CD14-positive monocyte (primary cell): ENCODE measurements at regions not wholly inside any gene's neighbourhood (a gene's known extent, or its start where the extent isn't known, plus 50 kb on each side); places are given as distances from the start of the nearest gene placed in this dataset.

Source experiments
- DNase-seq, 3 donors: peaks; one replicate each; pipeline ENCODE4 v3.0.0-alpha.2; 2011 to 2022
- H2AFZ ChIP-seq: 2 replicates; pipeline ENCODE4 v1.6.0; 2012; ENCODE audit warnings: mild to moderate bottlenecking, low read depth, low read length, inconsistent platforms; ENCODE audit not compliant: insufficient read depth, poor library complexity, severe bottlenecking
- H3K27ac ChIP-seq, 2 donors: 1 replicate in 1 of 2; 2 replicates in 1 of 2; pipeline ENCODE4 v1.5.1; 2012 to 2013; ENCODE audit warnings: low read length in 2 of 2, control low read depth in 1 of 2, inconsistent platforms in 1 of 2, low read depth in 1 of 2, mild to moderate bottlenecking in 1 of 2
- H3K27me3 ChIP-seq, 2 donors: one replicate each; pipeline versions ENCODE4 v1.6.0 to v1.6.1; 2011 to 2013; ENCODE audit warnings: low read length in 2 of 2; ENCODE audit not compliant: control insufficient read depth in 2 of 2, insufficient read depth in 2 of 2
- H3K36me3 ChIP-seq, 2 donors: replicated peaks in 1 of 2; 1 replicate in 1 of 2; 2 replicates in 1 of 2; pipeline versions ENCODE4 v1.5.1 to v1.6.1; 2012 to 2013; ENCODE audit warnings: low read length in 2 of 2, control low read depth in 1 of 2, inconsistent platforms in 1 of 2, mild to moderate bottlenecking in 1 of 2; ENCODE audit not compliant: insufficient read depth in 2 of 2, control insufficient read depth in 1 of 2
- H3K4me1 ChIP-seq, 2 donors: 1 replicate in 1 of 2; 2 replicates in 1 of 2; pipeline versions ENCODE4 v1.5.1 to v1.6.1; 2012 to 2013; ENCODE audit warnings: low read length in 2 of 2, control low read depth in 1 of 2, inconsistent platforms in 1 of 2, mild to moderate bottlenecking in 1 of 2, moderate library complexity in 1 of 2; ENCODE audit not compliant: insufficient read depth in 2 of 2, control insufficient read depth in 1 of 2
- H3K4me2 ChIP-seq: replicated peaks from 2 replicates; pipeline ENCODE3; 2012; ENCODE audit warnings: low read length, moderate library complexity, mild to moderate bottlenecking; ENCODE audit not compliant: poor library complexity, severe bottlenecking; ENCODE audit errors: extremely low read depth
- H3K4me3 ChIP-seq, 3 experiments: fragments of 200-600 bp in 1 of 3; sonication (generic) in 1 of 3; replicated peaks in 1 of 3; 1 replicate in 2 of 3; 2 replicates in 1 of 3; pipeline ENCODE4 v1.5.1; 2011 to 2013; ENCODE audit warnings: low read length in 3 of 3, mild to moderate bottlenecking in 3 of 3, control low read depth in 2 of 3, low read depth in 2 of 3, inconsistent platforms in 1 of 3, moderate library complexity in 1 of 3
- H3K79me2 ChIP-seq: 2 replicates; pipeline ENCODE4 v1.6.0; 2012; ENCODE audit warnings: mild to moderate bottlenecking, control low read depth, inconsistent platforms, low read length, moderate library complexity; ENCODE audit not compliant: insufficient read depth
- H3K9ac ChIP-seq: 2 replicates; pipeline ENCODE4 v1.6.0; 2017; ENCODE audit warnings: low read length, mild to moderate bottlenecking; ENCODE audit not compliant: insufficient read depth, poor library complexity, severe bottlenecking
- H3K9me3 ChIP-seq, 2 donors: replicated peaks in 1 of 2; 1 replicate in 1 of 2; 2 replicates in 1 of 2; pipeline versions ENCODE4 v1.5.1 to v1.6.1; 2012 to 2013; ENCODE audit warnings: low read length in 2 of 2, control low read depth in 1 of 2; ENCODE audit not compliant: control insufficient read depth in 1 of 2, insufficient read depth in 1 of 2
- H4K20me1 ChIP-seq: 2 replicates; pipeline ENCODE4 v1.6.0; 2012; ENCODE audit warnings: mild to moderate bottlenecking, low read length, control low read depth, moderate library complexity; ENCODE audit not compliant: insufficient read depth
- H3K27ac Mint-ChIP-seq, 7 donors: one replicate each; pipeline ENCODE4 v1.8.0; 2020; ENCODE audit warnings: mild to moderate bottlenecking in 7 of 7, mixed read lengths in 7 of 7, moderate library complexity in 6 of 7, inconsistent platforms in 2 of 7
- H3K27me3 Mint-ChIP-seq, 3 donors: one replicate each; pipeline ENCODE4 v1.8.0; 2021 to 2022; ENCODE audit warnings: low read depth in 3 of 3, mild to moderate bottlenecking in 3 of 3, mixed read lengths in 3 of 3, moderate library complexity in 3 of 3, inconsistent platforms in 1 of 3
- H3K36me3 Mint-ChIP-seq, 2 donors: one replicate each; pipeline ENCODE4 v1.8.0; 2020; ENCODE audit warnings: mixed read lengths in 2 of 2, inconsistent platforms in 1 of 2, mild to moderate bottlenecking in 1 of 2
- H3K4me1 Mint-ChIP-seq: one replicate; pipeline ENCODE4 v1.8.0; 2020; ENCODE audit warnings: mild to moderate bottlenecking, mixed read lengths
- H3K4me3 Mint-ChIP-seq, 2 donors: one replicate each; pipeline ENCODE4 v1.8.0; 2020; ENCODE audit warnings: mild to moderate bottlenecking in 2 of 2, mixed read lengths in 2 of 2, moderate library complexity in 1 of 2
- H3K9me3 Mint-ChIP-seq, 7 donors: one replicate each; pipeline ENCODE4 v1.8.0; 2020 to 2022; ENCODE audit warnings: mixed read lengths in 7 of 7, mild to moderate bottlenecking in 6 of 7, moderate library complexity in 6 of 7, inconsistent platforms in 2 of 7
- WGBS: methylation state at CpG from one replicate; pipeline ENCODE4 v1.1.5; 2013; ENCODE audit warnings: missing lambda C conversion rate; ENCODE audit not compliant: insufficient coverage; 5-methylcytosine and 5-hydroxymethylcytosine counted together
- intact Hi-C, 2 donors: fragments of 100-400 bp; cut with micrococcal nuclease; formaldehyde crosslinking; loops; one replicate each; pipeline versions ENCODE4 v1.15.0 to v1.15.1; 2023
- TF ChIP-seq, protein P1 (sequence below): fragments of 200-600 bp; IDR thresholded peaks from one replicate; pipeline ENCODE4 v1.8.0; 2022; ENCODE audit warnings: antibody characterized with exemption, mild to moderate bottlenecking

GRCh38 chrX:25618248-25618647 lies 519.9 kb upstream of the MAGEB18 start:
- no peak for DNase-seq
- H3K36me3 Mint-ChIP-seq = no peaks in the 10 kb centered on the region
- peaks cover 0 to 6% (median 0%) of the 10 kb centered on the region in 7 donors for H3K9me3 Mint-ChIP-seq
- Histone ChIP-seq H2AFZ (no peak overlapping the region), H3K27ac (no peak overlapping the region), H3K4me1 (no peaks in the 10 kb centered on the region), H3K9ac (no peak overlapping the region), H3K27me3 (no peaks in the 10 kb centered on the region), H3K4me3 (no peak overlapping the region), H3K4me2 (no peak overlapping the region), H3K9me3 (peaks cover 0 to 8% of the 10 kb centered on the region in 2 donors), H3K79me2 (no peaks in the 10 kb centered on the region), H4K20me1 (no peaks in the 10 kb centered on the region), H3K36me3 (no peaks in the 10 kb centered on the region)
- 83% methylated on average over 2 of the region's 4 CpGs for WGBS
- H3K4me1 Mint-ChIP-seq = no peaks in the 10 kb centered on the region
- H3K4me3 Mint-ChIP-seq = no peak overlapping the region
- no peaks in the 10 kb centered on the region for H3K27me3 Mint-ChIP-seq
- intact Hi-C loops = no loop called here
- H3K27ac Mint-ChIP-seq = no peak overlapping the region
- TF ChIP-seq, protein P1, sequence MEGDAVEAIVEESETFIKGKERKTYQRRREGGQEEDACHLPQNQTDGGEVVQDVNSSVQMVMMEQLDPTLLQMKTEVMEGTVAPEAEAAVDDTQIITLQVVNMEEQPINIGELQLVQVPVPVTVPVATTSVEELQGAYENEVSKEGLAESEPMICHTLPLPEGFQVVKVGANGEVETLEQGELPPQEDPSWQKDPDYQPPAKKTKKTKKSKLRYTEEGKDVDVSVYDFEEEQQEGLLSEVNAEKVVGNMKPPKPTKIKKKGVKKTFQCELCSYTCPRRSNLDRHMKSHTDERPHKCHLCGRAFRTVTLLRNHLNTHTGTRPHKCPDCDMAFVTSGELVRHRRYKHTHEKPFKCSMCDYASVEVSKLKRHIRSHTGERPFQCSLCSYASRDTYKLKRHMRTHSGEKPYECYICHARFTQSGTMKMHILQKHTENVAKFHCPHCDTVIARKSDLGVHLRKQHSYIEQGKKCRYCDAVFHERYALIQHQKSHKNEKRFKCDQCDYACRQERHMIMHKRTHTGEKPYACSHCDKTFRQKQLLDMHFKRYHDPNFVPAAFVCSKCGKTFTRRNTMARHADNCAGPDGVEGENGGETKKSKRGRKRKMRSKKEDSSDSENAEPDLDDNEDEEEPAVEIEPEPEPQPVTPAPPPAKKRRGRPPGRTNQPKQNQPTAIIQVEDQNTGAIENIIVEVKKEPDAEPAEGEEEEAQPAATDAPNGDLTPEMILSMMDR = no peak

GRCh38 chrX:25640276-25640675 lies 497.9 kb upstream of the MAGEB18 start:
- H3K4me3 Mint-ChIP-seq = no peak overlapping the region
- no peaks in the 10 kb centered on the region for H3K36me3 Mint-ChIP-seq
- Histone ChIP-seq H3K4me1 (no peaks in the 10 kb centered on the region), H3K79me2 (no peaks in the 10 kb centered on the region), H2AFZ (no peak overlapping the region), H3K4me3 (no peak overlapping the region), H3K4me2 (no peak overlapping the region), H3K9ac (no peak overlapping the region), H3K27ac (no peak overlapping the region), H3K36me3 (no peaks in the 10 kb centered on the region), H3K9me3 (no peaks in the 10 kb centered on the region), H4K20me1 (no peaks in the 10 kb centered on the region), H3K27me3 (no peaks in the 10 kb centered on the region)
- TF ChIP-seq, protein P1 = no peak
- intact Hi-C loops = no loop called here
- H3K9me3 Mint-ChIP-seq = peaks cover 0 to 3% (median 0%) of the 10 kb centered on the region in 7 donors
- H3K4me1 Mint-ChIP-seq = no peaks in the 10 kb centered on the region
- WGBS = no CpG with 5 or more reads among the region's 1 CpG
- peaks cover 0 to 1% (median 0%) of the 10 kb centered on the region in 3 donors for H3K27me3 Mint-ChIP-seq
- H3K27ac Mint-ChIP-seq = no peak overlapping the region
- DNase-seq = no peak
